ENCODE measurements at regions not wholly inside any gene's neighbourhood (a gene's known extent, or its start where the extent isn't known, plus 50 kb on each side); places are given as distances from the start of the nearest gene placed in this dataset.
A peak's percentile ranks its signal among the peaks of the same experiment; 100 is the strongest.

DNA sequence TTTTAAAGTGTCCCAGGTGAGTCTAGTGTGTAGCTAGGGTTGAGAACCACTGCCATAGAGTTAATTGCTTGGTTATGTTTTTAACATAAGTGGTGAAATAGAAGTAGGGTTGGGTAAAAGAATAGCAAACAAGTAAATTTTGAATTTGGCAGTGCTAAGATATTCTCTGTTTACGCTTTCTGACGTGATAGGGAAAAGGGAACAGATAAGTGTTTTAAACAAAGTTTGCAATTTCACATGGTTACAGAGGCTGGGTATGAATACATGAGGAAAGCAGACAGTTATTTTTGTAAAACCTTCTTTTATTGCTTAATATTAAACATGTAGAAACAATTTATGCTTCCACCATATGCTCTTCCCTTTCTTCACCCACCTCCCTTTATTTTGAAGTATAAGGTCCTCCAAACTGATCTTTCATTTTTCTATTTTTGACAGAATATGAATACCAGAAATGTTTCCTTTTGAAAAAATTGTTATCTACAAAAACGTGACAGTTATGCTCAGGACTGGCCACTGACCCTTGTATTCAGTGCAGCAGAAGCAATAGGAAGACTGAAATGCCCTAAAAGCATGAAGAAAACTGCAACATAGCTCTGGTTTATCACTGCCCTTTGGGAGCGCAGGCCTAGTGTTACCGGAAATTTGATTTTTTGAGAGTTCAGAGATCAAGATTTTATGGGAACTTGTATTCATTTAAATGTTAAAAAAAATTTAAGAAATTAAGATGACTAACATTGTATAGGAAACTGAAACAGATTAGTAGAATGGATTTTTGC, 214.4 kb upstream of the ARSJ start:
- intact Hi-C loops (cut with DNase I), result no loop called here
- Histone ChIP-seq H3K4me1 (no peaks in the 10 kb centered on the region), H3K9me3 (peaks cover 0 to 4% of the 10 kb centered on the region in 2 donors), H3K36me3 (no peaks in the 10 kb centered on the region), H3K27me3 (no peaks in the 10 kb centered on the region), H3K4me3 (no peak overlapping the region), H3K27ac (no peak overlapping the region)
- no peak for DNase-seq (ENCODE audit: low spot score in 2 of 2)
- TF ChIP-seq, protein P1, sequence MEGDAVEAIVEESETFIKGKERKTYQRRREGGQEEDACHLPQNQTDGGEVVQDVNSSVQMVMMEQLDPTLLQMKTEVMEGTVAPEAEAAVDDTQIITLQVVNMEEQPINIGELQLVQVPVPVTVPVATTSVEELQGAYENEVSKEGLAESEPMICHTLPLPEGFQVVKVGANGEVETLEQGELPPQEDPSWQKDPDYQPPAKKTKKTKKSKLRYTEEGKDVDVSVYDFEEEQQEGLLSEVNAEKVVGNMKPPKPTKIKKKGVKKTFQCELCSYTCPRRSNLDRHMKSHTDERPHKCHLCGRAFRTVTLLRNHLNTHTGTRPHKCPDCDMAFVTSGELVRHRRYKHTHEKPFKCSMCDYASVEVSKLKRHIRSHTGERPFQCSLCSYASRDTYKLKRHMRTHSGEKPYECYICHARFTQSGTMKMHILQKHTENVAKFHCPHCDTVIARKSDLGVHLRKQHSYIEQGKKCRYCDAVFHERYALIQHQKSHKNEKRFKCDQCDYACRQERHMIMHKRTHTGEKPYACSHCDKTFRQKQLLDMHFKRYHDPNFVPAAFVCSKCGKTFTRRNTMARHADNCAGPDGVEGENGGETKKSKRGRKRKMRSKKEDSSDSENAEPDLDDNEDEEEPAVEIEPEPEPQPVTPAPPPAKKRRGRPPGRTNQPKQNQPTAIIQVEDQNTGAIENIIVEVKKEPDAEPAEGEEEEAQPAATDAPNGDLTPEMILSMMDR (IDR thresholded peaks at IDR 0.05), result no peak

DNA sequence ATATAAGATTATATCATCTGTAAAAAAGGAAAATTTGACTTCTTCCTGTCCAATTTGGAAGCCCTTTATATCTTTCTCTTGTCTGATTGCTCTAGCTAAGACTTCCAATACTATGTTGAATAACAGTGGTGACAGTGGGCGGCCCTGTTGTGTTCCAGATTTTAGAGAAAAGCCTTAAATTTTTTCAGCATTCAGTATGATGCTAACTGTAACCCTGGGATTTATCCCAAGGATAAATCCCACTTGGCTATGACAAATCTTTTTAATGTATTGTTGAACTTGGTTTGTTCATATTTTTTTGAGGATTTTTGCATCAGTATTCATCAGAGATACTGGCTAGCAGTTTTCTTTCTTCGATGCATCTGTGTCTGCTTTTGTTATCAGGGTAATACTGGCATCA, 217.2 kb upstream of the ARSJ start:
- no peaks in the 10 kb centered on the region for H3K4me1 ChIP-seq
- TF ChIP-seq, protein P1 (IDR thresholded peaks at IDR 0.05), result no peak
- no peaks in the 10 kb centered on the region for H3K27me3 ChIP-seq
- no peak for DNase-seq (ENCODE audit: low spot score in 2 of 2)
- no peaks in the 10 kb centered on the region for H3K36me3 ChIP-seq
- no peak overlapping the region for H3K4me3 ChIP-seq
- H3K27ac ChIP-seq, result no peak overlapping the region
- H3K9me3 ChIP-seq, result peaks cover 0 to 4% of the 10 kb centered on the region in 2 donors
- intact Hi-C loops (cut with DNase I), result no loop called here

DNA sequence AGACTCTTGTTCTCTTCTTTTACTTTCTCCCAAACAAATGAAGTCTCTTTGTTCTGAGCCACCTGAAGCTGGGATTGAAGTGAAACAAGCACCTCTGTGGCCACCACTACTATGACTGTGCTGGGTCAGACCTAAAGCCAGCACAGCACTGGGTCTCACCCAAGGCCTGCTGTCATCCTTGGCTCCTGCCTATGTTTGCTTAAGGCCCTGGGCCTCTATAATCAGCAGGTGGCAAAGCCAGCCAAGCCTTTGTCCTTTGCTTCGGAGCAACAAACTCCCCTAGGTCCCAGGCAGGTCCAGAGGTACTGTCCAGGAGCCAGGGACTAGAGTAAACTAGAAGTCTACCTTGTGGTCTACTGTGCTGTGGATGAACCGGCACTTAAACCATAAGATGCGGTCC, 220.6 kb upstream of the ARSJ start:
- Histone ChIP-seq H3K27ac (no peak overlapping the region), H3K27me3 (no peaks in the 10 kb centered on the region), H3K4me3 (no peak overlapping the region), H3K4me1 (no peaks in the 10 kb centered on the region), H3K36me3 (no peaks in the 10 kb centered on the region), H3K9me3 (peaks cover 0 to 4% of the 10 kb centered on the region in 2 donors)
- TF ChIP-seq, protein P1 (IDR thresholded peaks at IDR 0.05), result no peak
- DNase-seq (ENCODE audit: low spot score in 2 of 2), result no peak
- intact Hi-C loops (cut with DNase I), result no loop called here

DNA sequence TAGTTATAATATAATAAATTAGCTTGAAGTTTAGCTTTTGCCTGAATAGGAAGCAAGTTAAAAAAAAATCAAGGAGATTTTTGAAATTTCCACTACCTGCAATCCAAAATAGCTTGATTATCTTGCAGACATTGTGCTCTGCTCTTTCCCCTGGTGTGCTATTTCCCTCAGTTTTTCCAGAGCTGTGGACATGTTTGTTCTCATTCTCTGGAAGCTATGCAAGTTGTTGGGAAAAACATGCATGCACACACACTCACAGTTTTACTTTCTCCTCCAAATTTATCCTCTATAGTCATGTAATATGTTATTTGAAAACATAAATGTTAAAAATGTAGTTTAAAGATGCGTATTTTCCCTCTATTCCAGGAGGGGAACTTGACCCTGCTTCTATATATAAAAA, 225.8 kb upstream of the ARSJ start:
- intact Hi-C loops (cut with DNase I), result no loop called here
- H3K27ac ChIP-seq, result no peak overlapping the region

DNA sequence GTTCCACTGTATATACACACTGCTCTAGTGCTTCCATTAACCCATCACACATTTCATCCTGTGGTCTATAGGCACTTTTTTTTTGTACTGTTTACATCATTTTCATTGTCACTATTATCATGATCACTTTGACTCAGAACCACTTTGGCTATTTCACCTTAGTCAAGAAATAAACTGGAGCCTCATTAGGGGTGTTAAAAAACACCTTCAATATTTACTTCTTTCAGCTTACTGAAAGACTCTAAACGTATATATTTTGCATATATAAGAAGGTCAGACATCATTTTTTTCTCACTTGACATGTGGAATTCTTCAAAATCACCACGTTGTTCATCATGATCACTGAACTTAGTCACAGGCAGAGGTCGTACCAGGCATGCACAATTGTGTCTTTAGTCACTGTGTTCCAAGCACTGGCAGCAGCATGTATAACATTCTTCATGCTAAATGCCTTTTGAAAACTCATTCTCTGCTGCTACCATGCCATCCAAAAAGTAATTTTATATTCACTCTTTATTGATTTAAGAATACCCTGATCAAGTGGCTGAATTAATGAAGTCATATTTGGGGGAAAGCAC, 229.2 kb upstream of the ARSJ start:
- intact Hi-C loops (cut with DNase I), result loop anchor here (2.0 kb wide), 1 partner anchor 170 kb away; no protein-coding TSS in a partner anchor
- no peak overlapping the region for H3K27ac ChIP-seq

More for the DNA sequence above, 225.8 kb upstream of the ARSJ start:
- Histone ChIP-seq H3K36me3 (no peaks in the 10 kb centered on the region), H3K4me1 (no peaks in the 10 kb centered on the region), H3K4me3 (no peak overlapping the region), H3K9me3 (no peaks in the 10 kb centered on the region), H3K27me3 (no peaks in the 10 kb centered on the region)
- TF ChIP-seq, protein P1 (IDR thresholded peaks at IDR 0.05), result no peak
- DNase-seq (ENCODE audit: low spot score in 2 of 2), result no peak

More for the DNA sequence above, 229.2 kb upstream of the ARSJ start:
- Histone ChIP-seq H3K4me1 (no peaks in the 10 kb centered on the region), H3K36me3 (no peaks in the 10 kb centered on the region), H3K9me3 (no peaks in the 10 kb centered on the region), H3K4me3 (no peak overlapping the region), H3K27me3 (no peaks in the 10 kb centered on the region)
- TF ChIP-seq, protein P1 (IDR thresholded peaks at IDR 0.05), result peak in 2 of 3 experiments; percentile 12 to 49
- DNase-seq (ENCODE audit: low spot score in 2 of 2), result no peak

All from ascending aorta (tissue), 2 donors.